22Rv1 (cell line): ENCODE measurements at regions not wholly inside any gene's neighbourhood (a gene's known extent, or its start where the extent isn't known, plus 50 kb on each side); places are given as distances from the start of the nearest gene placed in this dataset.

Experiments
- CTCF ChIP-seq: fragments of 450-650 bp; IDR thresholded peaks from 2 replicates; pipeline ENCODE4 v1.5.1; 2017; ENCODE audit warnings: mild to moderate bottlenecking
- ZFX ChIP-seq: fragments of 450-650 bp; IDR thresholded peaks from 2 replicates; pipeline ENCODE4 v1.6.1; 2017; ENCODE audit warnings: antibody characterized with exemption, borderline replicate concordance

- TF ChIP-seq CTCF (no peak), ZFX (no peak)
Measured at GRCh38 chr6:168871642-168872315, 381.9 kb downstream of the THBS2 start.
